HG03558 (cell line): ENCODE measurements at regions not wholly inside any gene's neighbourhood (a gene's known extent, or its start where the extent isn't known, plus 50 kb on each side); places are given as distances from the start of the nearest gene placed in this dataset.
"Not testable (repeated sequence)": the region's sequence is repeated elsewhere in the genome, so short reads cannot be mapped to it uniquely, and the experiment has no call there.

Source experiments
- ATAC-seq: cut with Tn5 transposase; IDR thresholded peaks from one replicate; pipeline ENCODE4 v1.9.1; 2021; ENCODE audit warnings: moderate number of reproducible peaks; ENCODE audit not compliant: unreplicated experiment; ENCODE audit errors: extremely low read depth

DNA sequence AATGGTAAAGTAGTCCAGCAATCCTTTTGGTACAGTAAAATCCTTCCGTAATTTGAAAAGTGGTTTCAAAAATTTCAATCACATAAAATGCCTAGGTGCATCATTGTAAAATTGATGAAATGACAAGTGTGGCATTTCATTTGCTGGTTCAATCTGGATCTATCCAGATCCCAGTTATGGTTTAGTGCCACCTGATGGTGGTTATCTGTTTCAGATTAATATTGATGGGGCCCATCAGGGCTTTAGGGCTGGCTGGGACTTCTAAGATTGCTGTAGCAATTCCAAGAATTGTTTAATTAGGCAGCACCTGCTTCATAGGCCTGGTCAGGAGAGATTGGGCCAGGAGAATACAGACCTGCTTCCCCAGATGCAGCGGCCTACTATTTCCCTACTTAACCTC, 55.5 kb upstream of the PIK3C3 start:
- no peak for ATAC-seq

DNA sequence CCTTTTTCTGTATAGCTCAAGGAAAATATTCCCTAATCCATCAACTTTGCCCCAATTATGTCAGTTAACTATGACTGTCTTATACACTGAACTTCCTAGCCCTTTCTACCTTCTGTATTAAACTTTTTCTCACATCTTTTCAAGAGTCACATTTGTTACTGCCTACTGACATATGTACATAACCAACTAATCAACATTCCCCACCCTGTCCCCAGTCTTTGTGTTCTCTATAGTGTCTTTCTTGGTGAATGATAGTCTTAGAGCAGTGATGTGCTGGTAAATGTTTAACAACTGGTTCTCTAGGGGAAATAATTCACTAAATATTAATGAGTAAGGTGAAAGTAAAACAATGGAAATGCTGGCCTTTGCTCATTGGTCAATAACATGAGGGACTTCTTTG, 61.6 kb upstream of the PIK3C3 start:
- no peak for ATAC-seq

DNA sequence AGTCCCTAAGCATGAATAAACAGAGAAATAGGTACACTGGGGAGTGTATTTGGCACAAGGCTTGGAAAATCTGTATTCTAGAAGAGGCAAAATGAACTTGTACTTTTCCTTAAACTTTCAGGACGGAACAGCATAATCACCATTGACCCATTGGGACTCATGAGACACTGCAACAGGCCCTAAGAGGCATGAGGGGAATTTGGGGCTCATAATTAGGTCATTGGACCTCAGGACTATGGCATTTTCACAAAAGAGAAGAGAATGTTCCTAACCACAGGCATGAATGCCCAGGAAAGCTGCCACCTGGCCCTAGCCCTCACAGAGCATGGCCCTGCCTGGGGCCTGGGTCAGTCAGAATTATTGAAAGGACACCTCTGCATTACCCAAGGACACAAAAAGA, 67.9 kb upstream of the PIK3C3 start:
- ATAC-seq: no peak

DNA sequence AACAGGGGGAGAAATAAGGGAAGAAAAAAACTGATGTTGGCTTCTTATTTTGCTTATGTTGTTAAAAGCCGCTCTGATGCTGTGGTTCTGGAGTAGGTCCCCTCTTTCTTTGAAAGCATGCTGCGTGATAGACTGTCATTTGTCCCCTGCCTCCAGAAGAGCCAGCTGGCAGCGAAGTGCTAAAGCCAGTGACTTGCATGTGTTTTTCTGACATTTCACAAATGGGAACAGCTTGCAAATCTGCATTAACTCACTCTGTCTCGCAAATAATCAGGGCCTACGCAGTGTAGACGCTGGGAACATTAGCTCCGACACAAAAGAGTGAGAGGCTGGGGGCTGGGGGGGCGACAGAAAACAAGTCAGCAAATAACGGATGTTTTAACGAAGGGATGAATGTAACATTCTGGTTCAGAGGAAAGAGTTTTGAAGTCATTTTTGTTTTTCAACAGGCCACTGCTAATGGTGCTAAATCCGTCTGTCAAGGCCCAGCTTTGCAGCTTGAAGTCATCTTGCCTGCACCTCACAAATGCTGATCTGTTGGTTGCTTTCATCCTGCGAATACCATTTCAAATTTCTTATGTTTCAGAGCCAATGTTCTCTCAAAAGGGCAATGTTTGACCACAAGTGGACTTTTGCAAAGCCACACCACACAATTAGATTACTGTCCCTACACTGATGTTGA, 68.8 kb upstream of the PIK3C3 start:
- no peak for ATAC-seq

DNA sequence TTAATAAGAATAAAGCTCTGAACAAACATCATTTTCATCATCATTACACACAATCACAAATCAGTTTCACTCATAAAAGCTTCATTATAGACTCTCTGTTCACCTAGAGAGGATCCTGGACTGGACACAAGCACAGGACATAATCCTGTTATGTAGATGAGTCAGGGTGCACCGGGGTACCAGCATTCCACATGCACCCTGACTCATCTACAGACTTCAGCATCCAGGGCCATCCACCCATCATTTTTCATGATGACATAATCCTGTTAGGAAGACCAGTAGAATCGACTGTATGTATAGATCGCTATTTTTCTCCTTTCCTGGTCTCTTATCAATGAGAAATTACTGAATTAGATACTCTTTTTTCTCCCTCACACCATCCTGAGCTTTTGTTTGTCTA, 73.7 kb upstream of the PIK3C3 start:
- ATAC-seq: no peak

DNA sequence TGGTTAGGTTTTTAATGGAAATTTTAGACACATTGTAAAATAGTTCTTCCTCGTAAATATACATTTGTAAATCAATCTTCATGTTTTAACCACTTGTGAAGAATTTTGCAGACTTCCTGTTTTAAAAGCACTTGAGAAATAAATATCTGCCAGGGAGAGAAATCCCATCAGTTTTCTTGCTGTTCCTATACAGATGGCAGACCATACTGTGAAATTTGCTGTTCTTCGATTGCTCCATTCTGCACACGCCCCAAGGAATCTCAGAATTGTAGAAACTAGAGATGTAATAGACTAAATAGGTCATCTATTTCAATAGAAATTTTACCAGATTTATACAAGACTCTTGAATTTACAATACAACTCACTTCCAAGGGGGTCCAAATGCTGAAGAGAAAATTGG, 75.8 kb upstream of the PIK3C3 start:
- no peak for ATAC-seq

DNA sequence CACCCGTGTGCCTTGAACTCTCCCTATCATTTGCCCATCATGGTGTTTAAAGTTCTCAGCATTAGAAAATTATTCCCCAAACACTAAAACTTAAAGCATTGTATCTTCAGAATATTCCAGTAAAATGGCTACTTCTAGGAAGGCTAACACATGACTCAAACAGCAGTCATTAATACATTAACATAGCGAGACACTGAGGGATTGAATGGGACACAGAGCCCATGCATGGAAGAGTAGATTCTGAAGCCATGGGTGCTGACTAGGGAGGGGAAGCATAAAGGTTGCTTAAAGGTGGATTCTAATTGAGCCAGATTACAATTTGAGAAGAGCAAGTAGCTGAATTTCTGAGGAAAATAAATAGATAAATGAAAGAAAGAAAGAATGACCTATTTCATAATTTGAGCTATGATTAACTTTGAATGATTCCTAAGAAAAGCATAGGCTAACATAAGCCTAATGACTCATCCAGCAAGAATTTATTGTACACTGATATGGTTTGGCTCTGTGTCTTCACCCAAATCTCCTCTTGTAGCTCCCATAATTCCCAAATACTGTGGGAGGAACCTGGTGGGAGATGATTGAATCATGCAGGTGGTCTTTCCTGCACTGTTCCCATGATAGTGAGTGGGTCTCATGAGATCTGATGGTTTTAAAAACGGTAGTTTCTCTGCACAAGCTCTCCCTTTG, 79.8 kb upstream of the PIK3C3 start:
- ATAC-seq: no peak

DNA sequence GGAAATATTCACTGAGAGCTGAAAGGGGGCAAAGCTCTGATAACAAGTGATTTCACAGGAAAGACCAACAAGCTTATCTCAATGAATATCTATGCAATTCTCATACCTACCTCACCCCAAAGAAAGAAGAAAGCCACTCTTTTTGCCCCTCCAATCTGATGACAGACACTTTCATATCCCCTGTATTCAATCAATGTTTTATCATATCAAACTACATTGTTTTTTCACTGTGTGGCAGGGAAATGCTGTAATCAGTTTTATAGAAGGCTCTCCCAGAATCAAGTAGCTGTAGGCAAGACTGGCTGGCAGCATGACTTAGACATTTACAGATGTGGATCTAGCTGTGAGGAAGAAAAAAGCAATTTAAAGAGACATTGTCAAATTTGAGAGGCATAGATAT, 81.3 kb upstream of the PIK3C3 start:
- no peak for ATAC-seq

DNA sequence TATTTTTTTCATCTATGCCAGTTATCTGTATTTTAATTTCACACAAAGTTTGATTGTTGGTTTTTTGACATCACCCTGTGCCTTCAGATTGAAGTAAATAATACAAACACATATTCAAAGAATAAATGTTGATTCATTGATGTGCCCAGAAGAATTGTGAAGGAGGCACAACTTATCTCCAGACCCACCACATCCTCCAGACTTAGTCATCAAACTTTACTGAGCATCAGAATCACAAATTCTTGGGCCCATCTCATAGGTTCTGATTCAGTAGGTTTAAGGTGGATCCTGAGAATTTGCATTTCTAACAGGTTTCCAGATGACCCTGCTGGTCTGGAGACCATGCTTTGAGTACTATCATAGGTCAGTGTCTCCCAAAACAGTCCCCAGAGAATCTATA, 82.8 kb upstream of the PIK3C3 start:
- no peak for ATAC-seq

DNA sequence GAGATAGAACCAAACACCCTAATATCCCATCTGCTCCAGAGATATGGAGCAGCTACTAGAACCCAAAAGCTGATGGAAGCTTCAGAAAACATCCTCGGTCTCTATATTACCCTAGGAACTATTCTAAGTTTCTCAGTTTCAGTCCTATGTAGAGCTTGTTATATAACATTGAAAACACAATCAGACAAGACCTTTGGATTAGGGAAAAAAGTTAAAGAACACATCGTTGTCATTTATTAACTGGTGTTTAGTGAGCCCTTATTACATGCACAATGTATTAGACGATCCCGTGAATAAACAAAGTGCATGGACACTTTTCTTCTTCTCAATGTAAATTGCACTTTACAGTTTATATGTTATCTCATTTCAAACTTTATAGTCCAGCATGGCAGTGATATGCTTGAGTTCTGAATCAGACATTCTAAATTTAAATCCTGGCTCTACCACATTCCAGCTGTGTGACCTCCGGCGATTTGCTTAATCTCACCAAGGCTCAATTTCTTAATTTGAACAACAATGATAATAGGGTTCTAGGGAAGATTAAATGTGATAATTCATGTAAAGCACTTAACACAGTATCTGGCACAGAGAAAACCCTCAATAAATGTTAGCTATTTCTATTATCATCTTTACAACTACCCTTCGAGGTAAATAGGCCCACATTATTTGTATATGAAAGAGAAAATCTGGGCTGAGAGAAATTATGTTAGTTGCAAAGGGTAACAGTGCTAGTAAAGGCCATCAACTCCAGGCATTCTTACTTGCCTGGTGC, 83.6 kb upstream of the PIK3C3 start:
- ATAC-seq: no peak

DNA sequence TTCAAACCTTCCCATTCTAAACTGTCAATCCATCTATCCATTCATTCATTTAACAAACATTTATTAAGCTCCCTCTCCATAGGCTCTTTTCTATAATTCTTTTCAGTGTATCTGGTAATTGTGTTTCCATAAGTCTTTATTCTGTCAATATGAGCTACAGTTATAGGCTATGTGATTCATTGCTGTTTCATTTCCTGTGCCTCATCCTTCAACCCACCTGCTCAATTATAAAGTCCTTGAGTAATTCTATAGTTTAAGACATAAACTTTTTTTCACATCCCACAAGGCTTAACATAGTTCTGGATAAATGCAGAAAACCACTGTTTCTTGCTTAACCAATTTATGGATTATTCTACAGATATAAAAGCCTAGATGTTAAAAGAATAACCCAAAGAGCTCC, 84.2 kb upstream of the PIK3C3 start:
- no peak for ATAC-seq

DNA sequence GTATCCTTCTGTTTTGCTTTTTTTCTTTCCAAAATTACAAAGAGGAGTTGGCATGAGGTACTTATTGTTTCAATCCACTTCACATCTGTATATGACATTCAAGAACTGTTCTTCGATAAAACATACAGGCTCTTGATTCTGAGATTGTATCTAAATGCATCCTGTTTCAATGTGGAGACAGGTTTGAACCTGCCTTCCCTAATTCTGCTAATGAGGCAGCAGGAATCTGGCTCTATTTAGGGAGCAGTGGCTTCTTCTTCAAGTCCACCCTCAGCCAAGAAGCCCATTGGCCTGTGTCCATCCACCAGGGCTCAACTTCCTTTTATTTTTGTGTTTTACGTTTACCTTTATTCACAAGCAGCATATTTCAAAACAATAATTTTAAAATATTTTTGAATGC, 84.8 kb upstream of the PIK3C3 start:
- ATAC-seq: no peak

DNA sequence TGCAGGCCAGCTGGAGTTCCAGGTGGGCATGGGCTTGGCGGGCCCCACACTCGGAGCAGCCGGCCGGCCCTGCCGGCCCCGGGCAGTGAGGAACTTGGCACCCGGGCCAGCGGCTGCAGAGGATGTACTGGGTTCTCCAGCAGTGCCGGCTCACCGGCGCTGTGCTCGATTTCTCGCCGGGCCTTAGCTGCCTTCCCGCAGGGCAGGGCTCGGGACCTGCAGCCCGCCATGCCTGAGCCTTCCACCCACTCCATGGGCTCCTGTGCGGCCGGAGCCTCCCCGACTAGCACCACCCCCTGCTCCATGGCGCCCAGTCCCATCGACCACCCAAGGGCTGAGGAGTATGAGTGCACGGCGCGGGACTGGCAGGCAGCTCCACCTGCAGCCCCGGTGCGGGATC, 89.2 kb upstream of the PIK3C3 start:
- ATAC-seq: not testable (repeated sequence)

DNA sequence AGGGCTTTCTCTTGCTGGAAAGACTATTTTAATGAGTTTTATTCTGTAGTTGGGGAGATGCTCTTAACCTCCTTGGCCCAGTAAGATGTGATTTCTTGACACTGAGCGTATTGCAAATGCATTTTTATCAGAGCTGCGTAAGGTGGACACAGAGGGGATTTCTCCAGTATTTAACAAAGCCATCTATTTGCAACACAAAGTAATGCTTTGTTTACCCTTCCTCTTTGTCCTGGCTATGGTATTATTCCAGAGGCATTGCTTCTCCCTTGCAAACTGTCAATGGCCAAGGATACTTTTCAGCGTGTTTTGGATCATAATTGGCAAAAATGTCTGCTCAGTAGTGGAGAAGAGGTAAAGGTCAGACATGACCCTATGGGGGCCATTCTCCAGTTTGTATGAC, 90.8 kb upstream of the PIK3C3 start:
- ATAC-seq: no peak

DNA sequence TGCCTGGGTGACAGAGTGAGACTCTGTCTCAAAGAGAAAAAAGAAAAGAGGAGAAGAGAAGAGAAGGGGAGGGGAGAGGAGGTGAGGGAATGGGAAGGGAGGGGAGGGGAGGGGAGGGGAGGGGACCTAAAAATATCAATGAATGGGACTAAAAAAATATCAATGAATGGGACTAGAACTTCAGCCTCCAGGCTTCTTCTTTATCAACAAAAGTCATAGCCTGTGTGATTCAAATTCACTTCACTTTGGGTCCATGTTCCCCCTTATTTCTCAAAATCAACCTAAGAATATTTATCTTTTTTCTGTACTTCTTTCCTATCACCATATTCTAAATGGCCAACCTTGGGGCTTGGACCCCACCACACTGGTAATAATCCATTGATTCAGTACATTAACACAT, 92.1 kb upstream of the PIK3C3 start:
- ATAC-seq: no peak

DNA sequence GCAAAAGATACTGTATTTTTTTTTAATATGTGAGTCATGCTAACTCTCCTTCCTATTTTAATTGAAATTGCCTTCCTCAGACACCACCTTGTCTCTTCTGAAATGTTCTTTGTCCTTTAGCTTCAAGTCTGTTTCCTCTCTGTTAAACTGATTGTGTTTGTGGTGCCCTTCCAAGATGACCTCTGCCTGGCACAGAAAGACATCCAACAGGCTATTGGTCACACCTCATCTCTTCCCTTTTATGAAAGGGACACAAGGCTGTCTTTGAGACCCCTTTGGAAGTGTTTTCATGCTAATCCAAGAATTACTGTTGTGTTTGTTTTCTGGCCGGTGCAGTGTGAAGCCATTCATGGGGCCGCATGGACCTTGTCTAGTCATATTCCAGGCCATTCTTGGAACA, 94.0 kb upstream of the PIK3C3 start:
- no peak for ATAC-seq

DNA sequence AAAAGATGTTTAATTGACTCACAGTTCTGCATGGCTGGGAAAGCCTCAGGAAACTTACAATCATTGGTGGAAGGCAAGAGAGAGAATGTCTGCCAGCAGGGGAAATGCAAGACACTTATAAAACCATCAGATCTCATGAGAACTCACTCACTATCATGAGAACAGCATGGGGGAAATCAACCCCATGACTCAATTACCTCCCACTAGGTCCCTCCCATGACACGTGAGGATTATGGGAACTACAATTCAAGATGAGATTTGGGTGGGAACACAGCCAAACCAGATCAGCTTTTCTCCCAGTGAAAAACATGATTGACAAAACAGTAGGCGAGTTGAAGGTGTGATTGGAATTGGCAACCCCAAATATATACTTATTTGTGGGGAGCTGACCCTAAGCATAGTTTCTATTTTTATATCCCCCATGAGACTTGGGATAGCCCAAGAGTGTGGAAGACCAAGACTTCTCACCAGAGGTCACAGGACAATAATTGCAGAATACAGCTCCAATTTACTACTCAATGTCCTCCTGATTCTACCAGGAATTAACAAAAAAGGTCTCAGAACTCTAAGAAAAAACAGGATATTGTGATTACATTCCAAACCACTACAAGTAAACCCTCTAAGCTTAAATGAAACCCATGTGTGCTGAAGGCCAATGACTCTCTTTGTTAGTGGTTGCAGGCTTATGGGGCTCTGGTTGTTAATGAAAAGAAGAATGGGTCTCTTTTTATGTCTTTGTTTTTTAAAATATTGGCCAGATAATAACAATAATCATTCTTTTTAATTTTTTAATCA, 96.1 kb upstream of the PIK3C3 start:
- no peak for ATAC-seq

DNA sequence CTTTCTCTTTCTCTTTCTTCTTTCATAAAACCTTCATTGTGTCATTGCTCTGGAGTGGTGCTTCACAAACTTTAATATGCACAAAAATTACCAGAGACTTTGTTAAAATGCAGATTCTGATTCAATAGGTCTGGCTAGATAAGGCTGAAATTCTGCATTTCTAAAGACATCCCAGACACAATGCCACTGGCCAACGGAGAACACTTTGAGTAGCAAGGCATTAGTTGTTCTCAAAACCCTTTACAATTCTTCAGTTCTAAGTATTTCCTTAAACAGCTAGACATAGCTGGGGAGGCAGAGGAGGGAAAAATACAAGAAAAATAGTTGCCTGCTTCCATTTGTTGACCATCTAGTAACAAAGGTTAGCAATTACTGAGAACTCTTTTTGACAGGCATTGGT, 101.8 kb upstream of the PIK3C3 start:
- no peak for ATAC-seq

DNA sequence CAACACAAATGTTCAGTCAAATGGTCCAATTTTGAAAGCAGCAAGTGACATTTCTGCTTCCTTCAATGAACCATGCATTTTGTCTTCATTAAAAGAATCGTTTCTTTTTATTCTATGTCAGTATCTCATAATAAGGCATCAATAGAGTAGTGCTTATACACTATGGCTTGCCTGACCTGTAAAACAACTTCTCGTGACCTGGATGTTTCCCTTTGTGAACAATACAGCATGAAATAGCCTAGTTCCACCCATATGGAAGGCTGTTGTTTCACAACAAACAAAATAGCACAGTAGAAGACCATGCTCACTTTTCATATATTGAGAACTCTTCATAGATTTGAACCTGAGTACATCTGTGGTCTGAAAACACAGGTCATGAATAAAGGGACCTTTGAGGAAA, 104.3 kb upstream of the PIK3C3 start:
- ATAC-seq: no peak

DNA sequence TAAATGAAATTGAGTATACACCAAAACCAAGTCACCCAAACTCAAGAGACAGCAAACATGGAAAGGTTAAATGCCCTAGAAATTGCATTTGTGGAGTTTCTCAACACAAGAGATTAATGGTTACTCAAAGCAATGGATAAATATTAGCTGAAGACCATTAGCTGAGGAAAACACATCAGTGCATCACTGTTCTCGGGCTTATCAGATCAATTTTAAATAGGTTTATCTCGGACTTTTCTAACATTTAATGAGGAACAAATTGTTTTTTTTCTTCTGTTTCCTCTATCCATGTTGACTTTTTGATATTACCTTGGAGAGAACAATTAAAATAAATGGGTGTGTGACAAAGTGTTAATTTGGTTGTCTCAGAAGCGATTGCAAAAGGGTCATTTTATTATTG, 105.4 kb upstream of the PIK3C3 start:
- ATAC-seq: no peak

DNA sequence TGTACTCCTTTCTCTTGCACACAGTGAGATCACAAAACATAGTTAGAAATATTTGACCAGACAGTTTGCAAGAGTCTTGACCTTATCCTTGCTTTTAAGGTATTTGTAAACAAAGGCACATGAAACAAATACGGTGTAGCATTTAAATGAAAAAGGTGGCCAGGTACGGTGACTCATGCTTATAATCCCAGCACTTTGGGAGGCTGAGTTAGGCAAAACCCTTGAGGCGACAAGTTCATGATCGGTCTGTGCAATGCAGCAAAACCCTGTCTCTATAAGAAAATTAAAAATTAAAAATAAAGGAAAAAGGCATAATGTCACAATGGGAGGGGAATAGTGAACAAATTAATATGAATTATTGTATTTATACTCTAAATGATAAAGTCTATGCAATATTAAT, 109.5 kb upstream of the PIK3C3 start:
- no peak for ATAC-seq
